ENCODE measurements at regions not wholly inside any gene's neighbourhood (a gene's known extent, or its start where the extent isn't known, plus 50 kb on each side); places are given as distances from the start of the nearest gene placed in this dataset.

GRCh38 chr6:166027761-166028160 is 139.9 kb downstream of the TBXT start:
- TF ChIP-seq CTCF (IDR thresholded peaks at IDR 0.05; ENCODE audit: low read length) (no peak), EZH2 (optimal IDR thresholded peaks at IDR 0.05; ENCODE audit: low read depth, low read length) (no peak), EZH2phosphoT487 (IDR thresholded peaks at IDR 0.05; ENCODE audit: low read length) (no peak)

Data from MM.1S (cell line).